ENCODE measurements at regions not wholly inside any gene's neighbourhood (a gene's known extent, or its start where the extent isn't known, plus 50 kb on each side); places are given as distances from the start of the nearest gene placed in this dataset.

DNA sequence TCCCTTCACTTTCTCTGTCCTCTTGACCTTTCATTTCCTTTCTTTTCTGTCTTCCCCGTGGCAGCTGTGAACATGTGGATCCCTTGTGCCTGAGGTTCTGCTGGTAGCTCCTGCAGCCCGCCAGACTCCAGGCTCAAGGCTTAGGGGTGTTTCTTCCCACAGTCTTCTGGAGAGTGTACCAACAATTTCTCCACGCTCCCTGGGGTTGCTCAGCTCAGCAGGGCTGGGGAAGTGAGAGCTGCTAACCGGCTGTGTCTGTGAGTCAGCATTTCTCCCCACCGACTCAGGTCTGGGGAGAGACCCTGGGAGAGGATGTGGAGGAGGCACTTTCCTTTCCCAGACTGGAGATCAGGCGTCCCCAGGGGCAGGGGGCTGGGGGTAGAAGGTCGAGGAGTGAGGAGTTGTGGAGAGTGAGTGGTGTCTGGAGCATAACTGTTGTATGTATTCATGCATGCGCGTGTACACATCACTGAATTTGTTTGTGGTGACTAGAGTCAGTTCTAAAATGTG, 193.6 kb downstream of the KCNRG start:
- TF ChIP-seq CTCF (tag by site-specific recombination; IDR thresholded peaks at IDR 0.05) (no peak), KLF10 (tag by site-specific recombination; IDR thresholded peaks at IDR 0.05) (no peak), HOXC10 (CRISPR knock-in tag; IDR thresholded peaks at IDR 0.05) (no peak), YY1 (tag by site-specific recombination; IDR thresholded peaks at IDR 0.05) (no peak), PRDM6 (tag by site-specific recombination; IDR thresholded peaks at IDR 0.05) (no peak)

Data from HEK293 (cell line).